Fibroblast of the aortic adventitia (primary cell): ENCODE measurements at regions not wholly inside any gene's neighbourhood (a gene's known extent, or its start where the extent isn't known, plus 50 kb on each side); places are given as distances from the start of the nearest gene placed in this dataset.
A peak's percentile ranks its signal among the peaks of the same experiment; 100 is the strongest.

Source experiments
- DNase-seq: peaks from one replicate; pipeline ENCODE4 v3.0.0-alpha.2; 2010; ENCODE audit warnings: low read depth
- H3K4me3 ChIP-seq: 2 replicates; pipeline ENCODE4 v1.5.1; 2011; ENCODE audit warnings: low read depth, mild to moderate bottlenecking, control low read depth, low read length, moderate library complexity
- CTCF ChIP-seq: IDR thresholded peaks from 2 replicates; pipeline ENCODE4 v1.5.1; 2011; ENCODE audit warnings: mild to moderate bottlenecking, low read length, control low read depth, inconsistent platforms; ENCODE audit not compliant: insufficient read depth

- no peak for DNase-seq
- no peak overlapping the region for H3K4me3 ChIP-seq
- TF ChIP-seq CTCF: no peak
Observed at GRCh38 chr3:181578743-181579142, 133.0 kb upstream of the SOX2 start.

GRCh38 chr3:181572432-181572831 is 139.3 kb upstream of the SOX2 start:
- no peak for DNase-seq

GRCh38 chr3:181570472-181570871 is 141.3 kb upstream of the SOX2 start:
- TF ChIP-seq CTCF: no peak
- H3K4me3 ChIP-seq: no peak overlapping the region
- DNase-seq: no peak

More at GRCh38 chr3:181572432-181572831, 139.3 kb upstream of the SOX2 start:
- TF ChIP-seq CTCF: no peak
- no peak overlapping the region for H3K4me3 ChIP-seq

- no peak for DNase-seq
- no peak overlapping the region for H3K4me3 ChIP-seq
- TF ChIP-seq CTCF: no peak
Observed at GRCh38 chr3:181569356-181569940, 142.3 kb upstream of the SOX2 start.

- no peak for TF ChIP-seq CTCF
Observed at GRCh38 chr3:181568693-181569092, 143.0 kb upstream of the SOX2 start.

GRCh38 chr3:181568248-181568647 is 143.5 kb upstream of the SOX2 start:
- no peak overlapping the region for H3K4me3 ChIP-seq
- peak; percentile 31 for DNase-seq
- TF ChIP-seq CTCF: no peak

More at GRCh38 chr3:181568693-181569092, 143.0 kb upstream of the SOX2 start:
- H3K4me3 ChIP-seq: no peak overlapping the region
- no peak for DNase-seq
